GM12891 (cell line): ENCODE measurements at regions not wholly inside any gene's neighbourhood (a gene's known extent, or its start where the extent isn't known, plus 50 kb on each side); places are given as distances from the start of the nearest gene placed in this dataset.

Source experiments
- POLR2A ChIP-seq: IDR thresholded peaks from 2 replicates; pipeline ENCODE4 v1.6.1; 2011; ENCODE audit warnings: low read depth, low read length, control low read depth
- POLR2AphosphoS5 ChIP-seq: IDR thresholded peaks from 2 replicates; pipeline ENCODE4 v1.6.1; 2011; ENCODE audit warnings: low read depth, low read length, control low read depth

DNA sequence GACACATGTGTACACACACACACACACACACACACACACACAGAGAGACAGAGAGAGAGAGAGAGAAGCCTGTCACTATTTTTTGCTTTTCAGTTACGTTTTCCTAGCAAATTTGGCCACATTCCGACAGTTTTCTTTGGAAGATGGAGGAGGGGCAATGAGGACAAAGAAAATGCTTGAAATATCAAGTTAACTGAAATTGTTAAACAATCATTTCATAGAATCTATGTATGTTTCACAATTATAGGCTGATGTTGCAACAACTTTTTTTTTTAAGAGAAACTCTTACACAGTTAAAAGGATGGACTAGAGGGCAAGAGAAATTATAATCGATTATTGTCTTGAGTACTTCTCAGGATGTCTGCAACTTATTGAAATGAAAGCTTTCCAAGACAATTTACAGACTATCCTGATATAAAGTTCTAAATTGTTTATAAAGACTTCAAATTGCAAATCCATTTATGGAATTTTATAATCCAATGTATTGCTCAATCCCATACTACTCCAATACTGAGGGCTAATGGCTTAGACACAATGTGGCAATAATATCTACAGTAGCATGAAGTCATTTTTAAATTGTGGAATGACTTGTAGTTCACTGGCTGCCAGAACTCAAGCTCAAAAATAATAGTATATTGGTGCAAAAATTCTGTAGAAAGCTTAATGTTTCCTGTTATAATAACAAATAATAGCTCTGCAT, 647.0 kb upstream of the PCDH7 start:
- TF ChIP-seq POLR2AphosphoS5 (no peak), POLR2A (no peak)
